ENCODE measurements at regions not wholly inside any gene's neighbourhood (a gene's known extent, or its start where the extent isn't known, plus 50 kb on each side); places are given as distances from the start of the nearest gene placed in this dataset.

- TF ChIP-seq CTCF (conservative IDR thresholded peaks at IDR 0.05) (no peak), ZFX (IDR thresholded peaks at IDR 0.05) (no peak)
These were observed 193.9 kb upstream of the TMC3 start for GRCh38 chr15:81567924-81568323.

Measured in C4-2B (cell line).